Liver (tissue), 3 donors: ENCODE measurements at regions not wholly inside any gene's neighbourhood (a gene's known extent, or its start where the extent isn't known, plus 50 kb on each side); places are given as distances from the start of the nearest gene placed in this dataset.

Source experiments
- CTCF ChIP-seq: fragments of 150-350 bp; IDR thresholded peaks from 2 replicates; pipeline ENCODE4 v1.5.1; 2017; ENCODE audit warnings: improper control_type of control experiment, low read depth, low read length; ENCODE audit not compliant: missing input control
- EGR1 ChIP-seq, 2 donors: IDR thresholded peaks; 2 replicates each; pipeline ENCODE4 v1.6.1; 2016 to 2018; ENCODE audit warnings: antibody characterized with exemption in 2 of 2, low read depth in 2 of 2
- GABPA ChIP-seq, 2 donors: IDR thresholded peaks in 1 of 2; conservative IDR thresholded peaks in 1 of 2; 2 replicates each; pipeline ENCODE4 v1.6.1; 2016; ENCODE audit warnings: antibody characterized with exemption in 2 of 2, mild to moderate bottlenecking in 1 of 2, moderate library complexity in 1 of 2
- MAX ChIP-seq: IDR thresholded peaks from 2 replicates; pipeline ENCODE4 v1.6.1; 2016; ENCODE audit warnings: antibody characterized with exemption
- donor health status: healthy.
- donor health status: healthy.

- TF ChIP-seq CTCF (no peak), GABPA (IDR thresholded peaks at IDR 0.05 in 1 of 2, conservative IDR thresholded peaks at IDR 0.05 in 1 of 2) (no peak), EGR1 (IDR thresholded peaks at IDR 0.05; ENCODE audit: low read depth in 2 of 2) (no peak), MAX (no peak)
These were observed 295.0 kb downstream of the CENPC start for GRCh38 chr4:67250131-67250896.
